ENCODE measurements at regions not wholly inside any gene's neighbourhood (a gene's known extent, or its start where the extent isn't known, plus 50 kb on each side); places are given as distances from the start of the nearest gene placed in this dataset.
A peak's percentile ranks its signal among the peaks of the same experiment; 100 is the strongest.
"Not testable (repeated sequence)": the region's sequence is repeated elsewhere in the genome, so short reads cannot be mapped to it uniquely, and the experiment has no call there.

- no peak for DNase-seq (ENCODE audit: low read depth, low spot score)
Observed at GRCh38 chr10:33101392-33101787, 143.4 kb upstream of the ITGB1 start.

- DNase-seq (ENCODE audit: low read depth, low spot score) = no peak
Observed at GRCh38 chr10:33100781-33101391, 142.9 kb upstream of the ITGB1 start.

- DNase-seq (ENCODE audit: low read depth, low spot score) = no peak
Observed at GRCh38 chr10:33099748-33100147, 141.7 kb upstream of the ITGB1 start.

- DNase-seq (ENCODE audit: low read depth, low spot score) = no peak
Observed at GRCh38 chr10:33098951-33099663, 141.1 kb upstream of the ITGB1 start.

GRCh38 chr10:33095867-33096815 is 138.1 kb upstream of the ITGB1 start:
- DNase-seq (ENCODE audit: low read depth, low spot score) = peak; percentile 23

GRCh38 chr10:33094263-33095051 is 136.4 kb upstream of the ITGB1 start:
- no peak for DNase-seq (ENCODE audit: low read depth, low spot score)

- no peak for DNase-seq (ENCODE audit: low read depth, low spot score)
Observed at GRCh38 chr10:33093362-33093761, 135.3 kb upstream of the ITGB1 start.

- no peak for DNase-seq (ENCODE audit: low read depth, low spot score)
Observed at GRCh38 chr10:33092596-33092995, 134.6 kb upstream of the ITGB1 start.

- DNase-seq (ENCODE audit: low read depth, low spot score) = no peak
Observed at GRCh38 chr10:33091201-33091600, 133.2 kb upstream of the ITGB1 start.

GRCh38 chr10:33088990-33089389 is 131.0 kb upstream of the ITGB1 start:
- no peak for DNase-seq (ENCODE audit: low read depth, low spot score)

GRCh38 chr10:33087922-33088321 is 129.9 kb upstream of the ITGB1 start:
- DNase-seq (ENCODE audit: low read depth, low spot score) = no peak

- no peak for DNase-seq (ENCODE audit: low read depth, low spot score)
Observed at GRCh38 chr10:33087152-33087551, 129.1 kb upstream of the ITGB1 start.

- no peak for DNase-seq (ENCODE audit: low read depth, low spot score)
Observed at GRCh38 chr10:33086100-33086499, 128.1 kb upstream of the ITGB1 start.

- DNase-seq (ENCODE audit: low read depth, low spot score) = no peak
Observed at GRCh38 chr10:33085313-33085833, 127.3 kb upstream of the ITGB1 start.

GRCh38 chr10:33084453-33084852 is 126.4 kb upstream of the ITGB1 start:
- DNase-seq (ENCODE audit: low read depth, low spot score) = no peak

GRCh38 chr10:33082373-33082895 is 124.4 kb upstream of the ITGB1 start:
- DNase-seq (ENCODE audit: low read depth, low spot score) = no peak

GRCh38 chr10:33080467-33080866 is 122.4 kb upstream of the ITGB1 start:
- DNase-seq (ENCODE audit: low read depth, low spot score) = not testable (repeated sequence)

GRCh38 chr10:33074443-33074842 is 116.4 kb upstream of the ITGB1 start:
- DNase-seq (ENCODE audit: low read depth, low spot score) = no peak

GRCh38 chr10:33073641-33074415 is 115.8 kb upstream of the ITGB1 start:
- DNase-seq (ENCODE audit: low read depth, low spot score) = no peak

- peak; percentile 68 for DNase-seq (ENCODE audit: low read depth, low spot score)
Observed at GRCh38 chr10:33071857-33072256, 113.8 kb upstream of the ITGB1 start.

Measured in iPS DF 19.7 (cell line).